HepG2 (cell line): ENCODE measurements at regions not wholly inside any gene's neighbourhood (a gene's known extent, or its start where the extent isn't known, plus 50 kb on each side); places are given as distances from the start of the nearest gene placed in this dataset.

Experiments used
- ATAC-seq: fragments of 200-7000 bp; cut with Tn5 transposase; 3 replicates; pipeline ENCODE4 v1.9.1; 2020; ENCODE audit warnings: mild to moderate bottlenecking, moderate library complexity
- BruUV-seq: library from RNA; stranded (reverse); fragments of 400-500 nt; replicated peaks from 2 replicates; lab custom pipeline; 2021; lab: Mats Ljungman, UMichigan
- CTCF ChIA-PET: fragments of 300-600 bp; formaldehyde crosslinking; extraction: SDS; loops from one replicate; lab custom pipeline; 2021; ENCODE audit warnings: low total read pairs, inconsistent platforms, low intra/inter-chr PET ratio; lab: Yijun Ruan, JAX
- POLR2A ChIA-PET: fragments of 350-600 bp; sonication (Branson Sonifier 250); formaldehyde crosslinking; loops from one replicate; lab custom pipeline; 2020; ENCODE audit warnings: antibody characterized with exemption, inconsistent platforms; lab: Yijun Ruan, JAX
- DNase-seq: peaks from one replicate; pipeline ENCODE4 v3.0.0-alpha.2; 2015; ENCODE audit warnings: low spot score
- FAIRE-seq: peaks from 3 replicates; lab custom pipeline; 2011; peaks lifted over from hg19 to GRCh38; lab: Jason Lieb, UNC
- H2AFZ ChIP-seq: one replicate; pipeline ENCODE4 v1.6.1; 2011; ENCODE audit warnings: low read length, inconsistent platforms
- H3K27ac ChIP-seq: fragments of 300-600 bp; 3 replicates; pipeline ENCODE4 v1.8.0; 2011; ENCODE audit warnings: mixed run types, mild to moderate bottlenecking, mixed read lengths, low read length, inconsistent platforms; ENCODE audit not compliant: insufficient read depth; ENCODE audit errors: extremely low read length
- H3K27me3 ChIP-seq, 2 experiments: fragments of 200-600 bp in 1 of 2; 2 replicates in 1 of 2; 3 replicates in 1 of 2; pipeline versions ENCODE4 v1.6.0 to v1.8.0; 2011; ENCODE audit warnings: low read length in 2 of 2, mild to moderate bottlenecking in 2 of 2, moderate library complexity in 2 of 2, inconsistent platforms in 1 of 2; ENCODE audit not compliant: insufficient read depth in 2 of 2, control insufficient read depth in 1 of 2
- H3K36me3 ChIP-seq, 2 experiments: fragments of 200-600 bp in 1 of 2; replicated peaks in 1 of 2; 2 replicates in 1 of 2; 3 replicates in 1 of 2; pipeline versions ENCODE4 v1.5.1 to v1.8.0; 2011; ENCODE audit warnings: low read length in 2 of 2, inconsistent platforms in 1 of 2; ENCODE audit not compliant: insufficient read depth in 2 of 2, control insufficient read depth in 1 of 2
- H3K4me1 ChIP-seq: 2 replicates; pipeline ENCODE4 v1.5.1; 2012; ENCODE audit warnings: low read length, inconsistent platforms; ENCODE audit not compliant: insufficient read depth
- H3K4me2 ChIP-seq: 2 replicates; pipeline ENCODE4 v1.6.0; 2011; ENCODE audit warnings: low read depth, low read length, inconsistent platforms
- H3K4me3 ChIP-seq, 3 experiments: fragments of 200-600 bp in 1 of 3; sonication (generic), shearing (Covaris generic) in 1 of 3; replicated peaks in 1 of 3; 2 replicates each; pipeline ENCODE4 v1.5.1; 2011 to 2016; ENCODE audit warnings: low read length in 3 of 3, inconsistent platforms in 2 of 3, low read depth in 2 of 3, mild to moderate bottlenecking in 2 of 3, control low read depth in 1 of 3, mixed read lengths in 1 of 3; ENCODE audit not compliant: insufficient read depth in 1 of 3
- H3K79me2 ChIP-seq: one replicate; pipeline ENCODE4 v1.6.1; 2011; ENCODE audit warnings: low read length, inconsistent platforms; ENCODE audit not compliant: insufficient read depth
- H3K9ac ChIP-seq: 2 replicates; pipeline ENCODE4 v1.6.0; 2011; ENCODE audit warnings: mild to moderate bottlenecking, low read depth, low read length, inconsistent platforms; ENCODE audit not compliant: insufficient read depth
- H3K9me3 ChIP-seq: 2 replicates; pipeline ENCODE4 v1.5.1; 2012; ENCODE audit warnings: mild to moderate bottlenecking, low read length
- H4K20me1 ChIP-seq: 2 replicates; pipeline ENCODE4 v1.6.0; 2011; ENCODE audit warnings: inconsistent platforms, mild to moderate bottlenecking, low read length, moderate library complexity; ENCODE audit not compliant: insufficient read depth
- CREBL2 ChIP-seq: sonication (generic); formaldehyde crosslinking; IDR thresholded peaks from 2 replicates; pipeline ENCODE4 v1.8.1; 2023; ENCODE audit warnings: missing genetic modification reagents, mild to moderate bottlenecking, borderline replicate concordance
- FOXA1 ChIP-seq, 2 experiments: fragments of 450-650 bp in 1 of 2; sonication (generic) in 1 of 2; formaldehyde crosslinking in 1 of 2; IDR thresholded peaks; 2 replicates each; pipeline versions ENCODE4 v1.4.0 to v1.6.1; 2016 to 2020; ENCODE audit warnings: missing genetic modification reagents in 1 of 2
- HNRNPLL ChIP-seq: fragments of 200-400 bp; formaldehyde crosslinking; IDR thresholded peaks from 2 replicates; pipeline ENCODE4 v1.6.1; 2017; ENCODE audit warnings: mild to moderate bottlenecking, low read depth, low read length; ENCODE audit not compliant: poor library complexity, severe bottlenecking
- IRF1 ChIP-seq: sonication (generic); formaldehyde crosslinking; IDR thresholded peaks from 2 replicates; pipeline ENCODE4 v1.4.0; 2020; ENCODE audit warnings: low read depth, mild to moderate bottlenecking, missing genetic modification reagents
- KMT2B ChIP-seq: IDR thresholded peaks from 2 replicates; pipeline ENCODE4 v1.6.1; 2016; ENCODE audit warnings: missing genetic modification reagents, missing compliant biosample characterization
- NFE2L2 ChIP-seq: fragments of 150-350 bp; IDR thresholded peaks from 2 replicates; pipeline ENCODE4 v1.6.1; 2014; ENCODE audit warnings: low read length
- PAXIP1 ChIP-seq: sonication (generic); formaldehyde crosslinking; conservative IDR thresholded peaks from 2 replicates; pipeline ENCODE4 v1.4.0; 2020; ENCODE audit warnings: mild to moderate bottlenecking, missing genetic modification reagents, moderate library complexity
- RXRB ChIP-seq: IDR thresholded peaks from 2 replicates; pipeline ENCODE4 v1.6.1; 2016; ENCODE audit warnings: borderline replicate concordance, missing genetic modification reagents, missing compliant biosample characterization
- SOX13 ChIP-seq, 3 experiments: fragments of 450-650 bp in 1 of 3; sonication (generic) in 1 of 3; formaldehyde crosslinking in 1 of 3; IDR thresholded peaks in 2 of 3; conservative IDR thresholded peaks in 1 of 3; 2 replicates each; pipeline versions ENCODE4 v1.5.0 to v1.6.1; 2016 to 2020; ENCODE audit warnings: antibody characterized with exemption in 1 of 3, mild to moderate bottlenecking in 1 of 3, missing compliant biosample characterization in 1 of 3, missing genetic modification reagents in 1 of 3, moderate library complexity in 1 of 3
- WIZ ChIP-seq: sonication (generic); formaldehyde crosslinking; IDR thresholded peaks from 2 replicates; pipeline ENCODE4 v1.5.1; 2020; ENCODE audit warnings: mild to moderate bottlenecking, missing genetic modification reagents
- ZNF12 ChIP-seq: sonication (generic); formaldehyde crosslinking; IDR thresholded peaks from 2 replicates; pipeline ENCODE4 v1.5.0; 2020; ENCODE audit warnings: missing genetic modification reagents
- ZNF34 ChIP-seq: sonication (generic); formaldehyde crosslinking; IDR thresholded peaks from 2 replicates; pipeline ENCODE4 v1.4.0; 2020; ENCODE audit warnings: mild to moderate bottlenecking, missing genetic modification reagents, borderline replicate concordance
- ZNF496 ChIP-seq: sonication (generic); formaldehyde crosslinking; IDR thresholded peaks from 2 replicates; pipeline ENCODE4 v1.8.1; 2023; ENCODE audit warnings: mild to moderate bottlenecking, moderate library complexity, missing genetic modification reagents; ENCODE audit not compliant: insufficient replicate concordance
- WGBS: methylation state at CpG from one replicate; pipeline ENCODE4 v1.1.6; 2017; ENCODE audit warnings: low lambda C conversion rate; 5-methylcytosine and 5-hydroxymethylcytosine counted together
- in situ Hi-C: cut with HindIII; loops from 2 replicates; pipeline ENCODE4 v1.10.0; 2017; ENCODE audit warnings: low pct_unique_long_range_greater_than_20kb; ENCODE audit not compliant: extremely low pct_ligation_motif_present
- intact Hi-C: fragments of 100-400 bp; cut with micrococcal nuclease; formaldehyde crosslinking; loops from one replicate; pipeline ENCODE4 v1.10.0; 2022; ENCODE audit not compliant: unreplicated experiment
- TF ChIP-seq, protein P1 (sequence below): sonication (generic); formaldehyde crosslinking; IDR thresholded peaks from 2 replicates; pipeline ENCODE4 v1.5.1; 2020; ENCODE audit warnings: mild to moderate bottlenecking, missing genetic modification reagents, borderline replicate concordance

DNA sequence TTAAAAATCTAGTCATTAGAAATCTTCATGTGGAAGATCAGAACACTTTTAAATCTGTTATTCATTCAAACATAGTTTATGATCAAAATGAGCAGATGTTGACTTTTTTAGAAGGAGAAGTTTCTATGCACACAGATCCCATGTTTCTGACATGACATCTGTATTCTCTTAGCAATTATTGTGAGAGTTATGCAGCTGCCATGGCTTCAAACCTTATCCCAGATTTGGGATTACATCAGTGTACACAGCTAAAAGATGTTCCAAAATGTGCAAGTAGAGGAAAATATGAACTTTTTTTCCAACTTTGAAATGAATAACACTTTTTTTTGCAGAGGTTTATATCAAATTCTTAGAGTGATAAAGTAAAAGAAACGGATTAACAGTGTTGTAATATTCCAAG is 1166.9 kb downstream of the ZPLD1 start:
- Histone ChIP-seq H3K79me2 (no peaks in the 10 kb centered on the region), H3K9ac (no peak overlapping the region), H3K9me3 (peaks cover 12% of the 10 kb centered on the region), H3K4me3 (no peak overlapping the region), H2AFZ (no peak overlapping the region), H3K36me3 (no peaks in the 10 kb centered on the region), H3K4me1 (no peaks in the 10 kb centered on the region), H4K20me1 (no peaks in the 10 kb centered on the region), H3K27ac (no peak overlapping the region), H3K27me3 (no peaks in the 10 kb centered on the region), H3K4me2 (no peak overlapping the region)
- intact Hi-C loops = no loop called here
- ChIA-PET CTCF (no interaction called here), POLR2A (no interaction called here)
- 2% methylated on average over 1 of the region's 1 CpG for WGBS
- FAIRE-seq (no peak), ATAC-seq (no peak), DNase-seq (no peak)
- in situ Hi-C loops = no loop called here
- TF ChIP-seq WIZ = no peak
- TF ChIP-seq KMT2B (CRISPR knock-in tag) = no peak
- no peak for TF ChIP-seq RXRB (CRISPR knock-in tag)
- TF ChIP-seq HNRNPLL = no peak
- TF ChIP-seq FOXA1 (IDR thresholded peaks at IDR 0.05) = no peak
- TF ChIP-seq FOXA1 (CRISPR knock-in tag; IDR thresholded peaks at IDR 0.05) = no peak
- TF ChIP-seq IRF1 (CRISPR knock-in tag) = no peak
- no peak for TF ChIP-seq ZNF12 (CRISPR knock-in tag)
- no peak for TF ChIP-seq SOX13 (IDR thresholded peaks at IDR 0.05)
- TF ChIP-seq SOX13 (CRISPR knock-in tag; conservative IDR thresholded peaks at IDR 0.05 in 1 of 2, IDR thresholded peaks at IDR 0.05 in 1 of 2) = no peak
- no peak for TF ChIP-seq NFE2L2
- no peak for TF ChIP-seq ZNF34 (CRISPR knock-in tag)
- TF ChIP-seq CREBL2 (CRISPR knock-in tag) = no peak
- TF ChIP-seq PAXIP1 (CRISPR knock-in tag) = no peak
- TF ChIP-seq ZNF496 (CRISPR knock-in tag) = no peak
- TF ChIP-seq, protein P1, sequence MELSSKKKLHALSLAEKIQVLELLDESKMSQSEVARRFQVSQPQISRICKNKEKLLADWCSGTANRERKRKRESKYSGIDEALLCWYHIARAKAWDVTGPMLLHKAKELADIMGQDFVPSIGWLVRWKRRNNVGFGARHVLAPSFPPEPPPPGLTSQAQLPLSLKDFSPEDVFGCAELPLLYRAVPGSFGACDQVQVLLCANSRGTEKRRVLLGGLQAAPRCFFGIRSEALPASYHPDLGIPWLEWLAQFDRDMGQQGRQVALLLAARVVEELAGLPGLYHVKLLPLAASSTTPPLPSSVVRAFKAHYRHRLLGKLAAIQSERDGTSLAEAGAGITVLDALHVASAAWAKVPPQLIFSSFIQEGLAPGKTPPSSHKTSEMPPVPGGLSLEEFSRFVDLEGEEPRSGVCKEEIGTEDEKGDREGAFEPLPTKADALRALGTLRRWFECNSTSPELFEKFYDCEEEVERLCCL (CRISPR knock-in tag) = no peak
- BruUV-seq = no TSS peak
